GM15510 (cell line): ENCODE measurements at regions not wholly inside any gene's neighbourhood (a gene's known extent, or its start where the extent isn't known, plus 50 kb on each side); places are given as distances from the start of the nearest gene placed in this dataset.
A peak's percentile ranks its signal among the peaks of the same experiment; 100 is the strongest.

Experiments used
- POLR2A ChIP-seq: IDR thresholded peaks from 3 replicates; pipeline ENCODE4 v1.6.1; 2011; ENCODE audit warnings: borderline replicate concordance; ENCODE audit not compliant: insufficient read length; ENCODE audit errors: extremely low read depth

DNA sequence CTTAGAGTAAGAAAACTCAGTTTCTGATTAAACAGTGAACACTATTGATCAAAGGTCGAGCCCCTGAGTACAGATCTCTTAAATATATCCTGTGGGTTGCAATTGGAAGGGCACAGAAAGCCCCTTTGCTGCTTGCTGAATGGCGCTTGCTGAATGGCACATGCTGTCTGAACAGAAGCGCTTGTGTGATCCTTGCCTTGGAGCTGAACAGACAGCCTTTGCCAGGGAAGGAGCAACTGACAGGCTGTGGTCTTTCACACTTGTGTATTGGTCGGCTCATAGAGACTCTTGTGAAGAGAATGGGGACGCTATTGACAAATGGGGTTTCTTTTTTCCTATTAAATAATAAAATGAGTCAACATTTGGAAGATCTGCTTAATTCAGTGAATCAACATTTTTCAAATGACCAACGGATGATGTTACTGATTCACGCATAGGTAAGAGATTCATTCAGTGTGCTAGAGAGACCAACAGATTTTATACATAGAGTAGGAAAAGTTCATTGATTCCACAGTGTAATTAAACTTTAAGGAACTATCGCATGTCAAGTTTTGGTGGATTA is 99.4 kb upstream of the TNS3 start:
- no peak for TF ChIP-seq POLR2A

DNA sequence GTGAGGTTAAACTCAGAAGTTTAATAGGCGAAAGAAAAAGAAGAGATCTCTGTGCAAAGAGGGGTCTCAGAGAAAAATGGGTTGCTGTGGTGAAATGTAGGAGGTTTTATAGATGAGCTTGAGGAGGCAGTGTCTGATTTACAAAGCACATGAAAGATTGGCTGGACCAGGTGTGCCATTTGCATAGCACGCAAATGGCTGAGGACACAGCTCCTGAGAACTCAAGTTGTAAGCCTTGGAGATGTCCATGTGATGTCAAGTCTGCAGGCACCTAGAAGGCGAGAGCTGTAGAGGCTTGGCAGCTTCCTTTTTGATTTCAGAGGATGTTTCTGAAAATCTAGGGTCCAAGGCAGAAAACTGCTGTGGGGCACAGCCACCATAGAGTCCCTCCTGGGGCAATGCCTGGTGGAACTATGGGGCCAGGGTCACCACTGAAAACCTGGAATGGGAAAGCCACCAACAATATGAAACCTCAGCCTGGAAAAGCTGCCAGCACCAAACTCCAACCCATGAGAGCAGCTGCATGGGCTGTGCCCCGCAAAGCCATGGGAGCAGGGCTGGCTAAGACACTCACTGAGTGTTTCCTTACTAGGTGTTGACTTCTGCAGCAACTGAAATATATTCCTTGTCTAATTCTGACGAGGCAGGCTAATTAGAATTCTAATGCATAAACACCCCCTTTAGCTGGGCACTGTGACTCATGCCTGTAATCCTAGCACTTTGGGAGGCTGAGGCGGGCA is 96.9 kb upstream of the TNS3 start:
- no peak for TF ChIP-seq POLR2A

DNA sequence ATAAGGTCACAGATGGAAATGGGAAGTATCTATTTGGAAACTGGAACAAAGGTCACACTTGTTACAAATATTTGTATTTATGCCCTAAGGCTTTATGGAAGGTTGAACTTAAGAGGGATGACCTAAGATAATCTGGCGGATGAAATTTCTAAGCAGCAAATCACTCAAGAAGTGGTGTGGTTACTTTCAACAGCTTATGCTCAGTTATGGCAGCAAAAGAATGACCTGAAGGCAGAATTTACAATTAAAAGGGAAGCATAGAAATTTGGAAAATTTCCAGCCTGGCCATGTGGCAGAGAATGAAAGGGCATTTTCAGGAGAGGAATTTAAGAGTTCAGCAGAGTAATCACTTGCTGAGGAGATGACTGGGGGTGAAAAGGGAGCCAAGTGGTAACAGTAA is 95.8 kb upstream of the TNS3 start:
- no peak for TF ChIP-seq POLR2A

DNA sequence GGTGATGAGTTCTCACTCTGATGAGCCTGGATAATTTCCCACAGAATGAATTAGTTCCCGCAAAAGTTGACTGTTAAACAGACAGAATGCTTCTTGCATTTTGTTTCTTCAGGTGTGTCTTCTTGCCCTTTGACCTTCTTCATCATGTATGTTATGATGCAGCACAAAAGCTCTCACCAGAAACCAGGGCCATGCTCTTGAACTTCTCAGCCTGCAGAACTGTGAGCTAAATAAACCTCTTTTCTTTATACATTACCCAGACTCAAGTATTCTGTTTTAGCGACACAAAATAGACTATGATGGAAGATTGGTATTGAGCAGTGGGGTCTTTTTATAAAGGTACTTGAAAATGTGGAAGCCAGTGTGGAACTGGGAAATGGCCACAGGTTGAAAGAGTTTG is 95.2 kb upstream of the TNS3 start:
- no peak for TF ChIP-seq POLR2A

DNA sequence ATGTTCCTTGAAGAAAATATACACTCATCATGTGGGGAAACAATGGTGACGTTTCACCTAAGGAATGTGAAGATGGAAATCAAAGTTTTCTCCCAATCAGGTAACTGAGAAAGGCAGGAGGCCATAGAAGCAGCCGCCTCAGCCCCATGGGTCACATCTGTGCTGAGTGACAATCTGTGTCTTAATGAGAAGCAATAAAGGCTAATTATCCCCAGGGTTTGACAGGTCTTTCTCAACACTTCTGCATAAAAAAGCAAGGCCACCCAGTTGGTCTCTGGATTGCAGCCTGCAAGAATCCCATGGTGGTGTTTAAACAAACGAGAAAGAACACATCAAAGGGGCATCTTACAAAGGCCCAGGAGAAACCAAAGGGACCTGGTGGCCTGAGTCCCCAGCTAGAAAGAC is 91.1 kb upstream of the TNS3 start:
- TF ChIP-seq POLR2A: no peak

DNA sequence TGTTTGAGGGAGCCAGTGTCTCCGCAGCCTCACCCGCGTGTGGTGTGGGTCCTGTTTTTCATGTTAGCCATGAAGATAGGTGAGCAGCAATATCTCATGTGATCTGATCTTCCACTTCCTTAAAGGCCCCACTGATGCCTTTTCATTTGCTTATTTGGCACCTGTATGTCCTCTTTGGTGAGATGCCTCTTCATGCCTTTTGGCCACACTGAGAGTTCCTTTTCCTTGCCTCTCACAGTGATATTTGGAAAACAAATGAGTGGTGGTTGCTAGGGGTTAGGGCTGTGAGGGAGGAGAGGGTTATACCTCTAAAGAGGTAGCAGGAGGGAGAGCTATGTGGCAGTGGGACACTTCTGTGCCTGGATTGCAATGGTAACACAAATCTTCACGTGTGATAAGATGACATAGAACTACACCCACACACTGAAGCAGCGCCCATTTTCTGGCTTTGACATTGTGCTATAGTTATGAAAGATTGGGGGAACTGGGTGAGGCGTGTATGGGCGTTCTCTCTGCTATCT is 90.4 kb upstream of the TNS3 start:
- TF ChIP-seq POLR2A: no peak

DNA sequence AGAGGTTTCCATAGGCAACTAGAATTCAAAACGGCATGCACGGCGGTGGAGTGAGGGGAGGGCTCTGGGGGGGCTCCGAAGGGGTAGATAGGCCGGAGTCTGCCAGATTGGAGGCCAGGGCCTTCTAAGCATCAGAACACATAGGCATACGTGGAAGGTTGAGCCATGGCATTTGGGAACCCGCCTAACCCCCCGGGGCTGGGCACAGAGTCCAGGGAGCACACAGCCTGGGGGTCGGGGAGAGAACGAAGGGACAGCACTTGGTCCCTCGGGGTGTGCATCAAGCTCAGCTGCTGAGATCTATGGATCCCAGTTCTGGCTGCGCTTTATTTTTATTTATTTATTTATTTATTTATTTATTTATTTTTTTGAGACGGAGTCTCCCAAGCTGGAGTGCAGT is 89.4 kb upstream of the TNS3 start:
- no peak for TF ChIP-seq POLR2A

DNA sequence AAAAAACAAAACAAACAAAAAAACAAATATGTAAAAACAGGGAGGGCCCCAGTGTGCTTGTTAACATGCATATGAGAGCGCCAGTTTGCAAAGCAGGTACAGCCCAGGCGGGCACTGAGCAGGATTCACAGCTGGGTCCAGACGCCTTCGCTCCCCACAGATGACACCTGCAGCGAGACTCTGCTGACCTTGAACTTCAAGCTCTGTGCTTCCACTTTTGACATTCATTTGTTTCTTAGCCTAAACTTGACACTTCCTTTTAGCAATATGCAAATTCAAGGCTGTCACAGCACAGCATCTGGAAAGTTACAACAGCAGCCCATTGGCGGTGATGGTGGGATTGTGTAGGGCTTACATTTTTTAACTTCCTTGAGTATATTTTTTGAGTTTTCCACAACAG is 88.8 kb upstream of the TNS3 start:
- TF ChIP-seq POLR2A: peak; percentile 56

DNA sequence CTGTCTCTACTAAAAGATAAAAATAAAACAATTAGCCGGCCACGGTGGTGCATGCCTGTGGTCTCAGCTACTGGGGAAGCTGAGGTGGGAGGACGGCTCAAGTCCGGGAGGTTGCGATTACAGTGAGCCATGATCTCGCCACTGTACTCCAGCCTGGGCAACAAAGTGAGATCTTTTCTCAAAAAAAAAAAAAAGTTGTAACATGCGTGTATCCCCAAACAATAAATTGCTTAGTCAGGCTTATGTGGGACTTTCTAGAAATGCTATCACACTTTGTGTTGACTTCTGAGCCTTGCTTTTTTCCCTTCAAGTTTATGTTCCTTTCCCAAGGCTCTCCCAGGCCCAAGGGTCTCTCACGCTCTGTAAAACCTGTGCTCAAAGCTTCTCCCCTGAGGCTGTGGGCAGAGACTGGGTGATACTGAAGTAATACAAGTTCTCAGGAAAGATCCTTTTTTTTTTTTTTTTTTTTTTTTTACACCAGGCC is 88.0 kb upstream of the TNS3 start:
- TF ChIP-seq POLR2A: no peak

DNA sequence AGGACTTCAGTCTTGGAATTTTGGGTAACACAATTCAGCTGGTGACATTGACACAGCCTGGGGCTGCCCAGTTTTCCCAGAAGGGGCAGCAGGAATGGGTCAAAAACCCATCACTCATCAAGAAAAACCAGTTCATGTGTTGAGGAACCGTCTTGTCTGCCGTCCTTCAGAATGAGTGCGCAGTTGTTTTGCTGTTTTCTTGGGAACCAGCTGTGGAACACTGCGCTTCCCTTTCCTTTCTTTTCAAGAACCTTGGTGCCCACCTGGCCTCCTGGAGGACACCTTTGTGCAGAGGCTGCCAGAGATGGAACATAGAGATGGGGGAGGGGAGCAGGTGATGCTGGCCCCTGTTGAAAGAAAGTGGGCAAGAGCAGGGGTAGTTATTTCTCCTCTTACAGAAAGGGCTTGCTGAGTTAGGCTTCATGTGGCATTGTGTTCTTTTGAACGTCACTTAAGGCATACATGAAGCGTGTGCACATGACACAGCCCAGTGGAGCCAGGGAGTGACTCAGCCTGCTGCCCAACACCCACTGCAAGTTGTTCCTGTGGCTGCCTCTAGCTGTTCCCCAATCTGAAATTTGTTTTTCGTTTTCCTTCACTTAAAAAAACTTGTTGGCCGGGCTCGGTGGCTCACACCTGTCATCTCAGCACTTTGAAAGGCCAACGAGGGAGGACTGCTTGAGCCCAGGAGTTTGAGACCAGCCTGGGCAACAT is 87.4 kb upstream of the TNS3 start:
- no peak for TF ChIP-seq POLR2A

DNA sequence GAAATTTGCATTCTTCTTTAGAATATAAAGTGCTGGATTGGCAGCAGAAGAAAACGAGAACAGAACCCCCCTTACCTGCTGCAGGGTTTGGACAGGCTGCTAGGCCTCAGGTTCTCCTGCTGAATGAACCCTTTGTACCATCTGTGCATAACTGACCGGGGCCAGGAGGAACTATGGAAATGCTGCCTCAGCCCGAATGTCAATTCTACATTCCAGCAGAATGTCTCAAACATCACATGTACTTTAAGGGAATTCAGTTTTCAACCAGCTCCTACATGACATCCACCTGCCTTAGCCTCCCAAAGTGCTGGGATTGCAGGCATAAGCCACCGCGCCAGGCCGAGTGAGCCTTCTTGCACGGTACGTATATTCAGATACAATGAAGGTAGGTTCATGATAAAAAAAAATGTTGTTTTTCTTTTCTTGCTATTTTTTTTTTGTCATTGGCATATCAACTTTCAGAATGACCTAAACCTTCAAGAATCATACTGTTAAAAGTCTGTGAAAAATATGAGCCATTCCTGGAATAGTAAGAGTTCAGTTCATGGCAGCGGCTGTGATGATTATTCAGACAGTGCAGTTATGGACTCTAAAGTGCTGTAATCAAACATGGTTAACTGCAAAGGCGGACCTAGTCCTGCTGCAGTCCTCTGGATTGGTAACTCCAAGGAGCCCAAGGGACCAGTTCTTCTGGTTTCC is 84.4 kb upstream of the TNS3 start:
- TF ChIP-seq POLR2A: no peak

DNA sequence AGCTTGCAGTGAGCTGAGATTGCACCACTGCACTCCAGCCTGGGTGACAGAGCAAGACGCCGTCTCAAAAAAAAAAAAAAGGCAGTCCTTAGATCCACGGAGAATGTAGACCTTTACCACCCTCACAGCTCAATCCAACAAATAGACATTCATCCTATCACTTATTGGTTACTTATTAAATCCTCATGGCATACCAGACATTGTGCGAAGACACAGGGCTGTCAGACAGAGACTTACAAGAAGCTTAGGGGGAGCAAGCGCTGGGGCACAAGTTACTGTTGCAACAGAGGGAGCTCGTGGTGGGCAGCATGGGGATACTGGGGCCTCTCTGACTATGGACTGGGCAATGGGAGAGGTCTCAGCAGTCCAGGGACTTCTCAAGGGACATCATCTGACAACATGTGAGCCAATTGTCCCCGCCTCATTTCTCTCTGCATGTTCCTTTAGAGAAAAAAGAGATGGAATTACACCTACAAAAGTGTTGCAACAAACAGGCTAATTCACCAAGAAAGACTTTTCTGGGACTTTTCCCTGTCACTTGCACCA is 82.8 kb upstream of the TNS3 start:
- TF ChIP-seq POLR2A: no peak

DNA sequence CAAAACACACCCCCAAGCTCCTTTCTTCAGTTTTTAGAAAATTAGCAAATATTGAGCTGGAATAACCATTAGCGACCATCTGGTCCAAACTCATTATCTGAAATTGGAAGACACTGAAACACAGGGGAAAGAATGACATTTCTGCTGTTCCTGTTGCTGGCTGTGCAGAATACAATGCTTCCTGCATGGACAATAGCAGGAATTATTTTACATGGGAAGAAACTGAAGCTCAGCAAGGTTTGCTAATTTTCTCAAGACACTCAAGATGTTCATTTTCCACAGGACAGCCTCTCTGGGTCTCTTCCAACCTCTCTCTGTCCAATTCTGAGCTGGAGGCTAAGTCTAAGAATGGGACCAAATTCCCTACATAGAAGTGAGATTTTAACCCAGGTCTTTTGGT is 81.9 kb upstream of the TNS3 start:
- no peak for TF ChIP-seq POLR2A

DNA sequence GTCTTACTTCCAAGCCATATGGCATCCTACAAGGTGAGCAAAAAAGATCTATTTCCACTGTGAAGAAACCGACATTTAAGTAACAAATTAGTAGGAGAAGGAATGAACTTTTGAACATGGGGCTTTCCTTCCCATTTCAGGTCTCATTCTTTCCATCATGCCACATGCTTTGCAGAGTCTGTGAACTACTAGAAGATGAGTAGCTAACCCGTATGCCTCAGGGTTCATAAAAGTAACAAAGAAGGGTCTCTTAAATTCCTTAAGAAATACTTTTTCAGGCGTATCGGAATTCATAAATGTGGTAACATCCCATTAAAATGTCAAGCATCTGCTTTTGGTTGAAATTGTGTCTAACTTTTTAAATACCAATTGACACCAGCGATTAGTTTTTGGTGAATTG is 81.3 kb upstream of the TNS3 start:
- TF ChIP-seq POLR2A: no peak
